HTR-8/SVneo (cell line): ENCODE measurements at regions not wholly inside any gene's neighbourhood (a gene's known extent, or its start where the extent isn't known, plus 50 kb on each side); places are given as distances from the start of the nearest gene placed in this dataset.

Experiments
- DNase-seq: peaks from one replicate; pipeline ENCODE4 v3.0.0; 2011; ENCODE audit warnings: low spot score, mixed read lengths; ENCODE audit not compliant: insufficient read length
- FAIRE-seq: peaks from 2 replicates; lab custom pipeline; 2011; peaks lifted over from hg19 to GRCh38; lab: Jason Lieb, UNC

- no peak for FAIRE-seq
- DNase-seq, result no peak
Observed at GRCh38 chr12:77189458-77189857, 124.1 kb upstream of the E2F7 start.

GRCh38 chr12:77179515-77179914, 114.1 kb upstream of the E2F7 start:
- no peak for DNase-seq
- FAIRE-seq, result no peak

GRCh38 chr12:77167801-77168200, 102.4 kb upstream of the E2F7 start:
- DNase-seq, result no peak
- FAIRE-seq, result no peak

- FAIRE-seq (no peak), DNase-seq (no peak)
Observed at GRCh38 chr12:77166696-77167095, 101.3 kb upstream of the E2F7 start.

- DNase-seq (no peak), FAIRE-seq (no peak)
Observed at GRCh38 chr12:77163074-77164038, 98.0 kb upstream of the E2F7 start.

GRCh38 chr12:77161944-77162343, 96.6 kb upstream of the E2F7 start:
- FAIRE-seq, result no peak
- DNase-seq, result no peak

- DNase-seq, result no peak
Observed at GRCh38 chr12:77160931-77161330, 95.6 kb upstream of the E2F7 start.

GRCh38 chr12:77153706-77154105, 88.3 kb upstream of the E2F7 start:
- FAIRE-seq (no peak), DNase-seq (no peak)

More at GRCh38 chr12:77160931-77161330, 95.6 kb upstream of the E2F7 start:
- FAIRE-seq, result no peak

GRCh38 chr12:77152623-77153193, 87.3 kb upstream of the E2F7 start:
- DNase-seq (peak; percentile 2), FAIRE-seq (no peak)

- no peak for DNase-seq
- FAIRE-seq, result no peak
Observed at GRCh38 chr12:77151030-77151429, 85.7 kb upstream of the E2F7 start.

GRCh38 chr12:77133566-77133965, 68.2 kb upstream of the E2F7 start:
- DNase-seq (peak; percentile 9), FAIRE-seq (no peak)

GRCh38 chr12:77131977-77132490, 66.7 kb upstream of the E2F7 start:
- FAIRE-seq (no peak), DNase-seq (no peak)

- DNase-seq (no peak), FAIRE-seq (no peak)
Observed at GRCh38 chr12:77130193-77130592, 64.8 kb upstream of the E2F7 start.

- DNase-seq (no peak), FAIRE-seq (no peak)
Observed at GRCh38 chr12:77124767-77125166, 59.4 kb upstream of the E2F7 start.

GRCh38 chr12:77122661-77123060, 57.3 kb upstream of the E2F7 start:
- DNase-seq (no peak), FAIRE-seq (no peak)

- peak; percentile 13 for FAIRE-seq
- peak; percentile 10 for DNase-seq
Observed at GRCh38 chr12:77122236-77122635, 56.9 kb upstream of the E2F7 start.

GRCh38 chr12:77120156-77121085, 55.1 kb upstream of the E2F7 start:
- FAIRE-seq, result no peak
- no peak for DNase-seq

- FAIRE-seq (peak; percentile 31), DNase-seq (no peak)
Observed at GRCh38 chr12:77118696-77119095, 53.3 kb upstream of the E2F7 start.

- DNase-seq (no peak), FAIRE-seq (no peak)
Observed at GRCh38 chr12:77116277-77116676, 50.9 kb upstream of the E2F7 start.

GRCh38 chr12:77115471-77115870, 50.1 kb upstream of the E2F7 start:
- FAIRE-seq, result no peak

More at GRCh38 chr12:77115471-77115870, 50.1 kb upstream of the E2F7 start:
- no peak for DNase-seq
